Adrenal gland (tissue), 5 donors: ENCODE measurements at regions not wholly inside any gene's neighbourhood (a gene's known extent, or its start where the extent isn't known, plus 50 kb on each side); places are given as distances from the start of the nearest gene placed in this dataset.
"Not testable (repeated sequence)": the region's sequence is repeated elsewhere in the genome, so short reads cannot be mapped to it uniquely, and the experiment has no call there.

Experiments
- CTCF ChIP-seq, 6 experiments: fragments of 450-650 bp in 4 of 6; fragments of 200-600 bp in 2 of 6; sonication (generic) in 1 of 6; IDR thresholded peaks; 1 replicate in 5 of 6; 2 replicates in 1 of 6; pipeline versions ENCODE4 v1.5.1 to v1.8.0; 2016 to 2021; ENCODE audit warnings: antibody characterized with exemption in 6 of 6, mild to moderate bottlenecking in 2 of 6, moderate library complexity in 1 of 6
- POLR2A ChIP-seq, 2 donors: fragments of 450-650 bp; IDR thresholded peaks; one replicate each; pipeline ENCODE4 v1.6.1; 2017; ENCODE audit warnings: antibody characterized with exemption in 2 of 2, mild to moderate bottlenecking in 2 of 2, moderate library complexity in 1 of 2
- donor health status: DM: no; HTN: no; CAD: no.

DNA sequence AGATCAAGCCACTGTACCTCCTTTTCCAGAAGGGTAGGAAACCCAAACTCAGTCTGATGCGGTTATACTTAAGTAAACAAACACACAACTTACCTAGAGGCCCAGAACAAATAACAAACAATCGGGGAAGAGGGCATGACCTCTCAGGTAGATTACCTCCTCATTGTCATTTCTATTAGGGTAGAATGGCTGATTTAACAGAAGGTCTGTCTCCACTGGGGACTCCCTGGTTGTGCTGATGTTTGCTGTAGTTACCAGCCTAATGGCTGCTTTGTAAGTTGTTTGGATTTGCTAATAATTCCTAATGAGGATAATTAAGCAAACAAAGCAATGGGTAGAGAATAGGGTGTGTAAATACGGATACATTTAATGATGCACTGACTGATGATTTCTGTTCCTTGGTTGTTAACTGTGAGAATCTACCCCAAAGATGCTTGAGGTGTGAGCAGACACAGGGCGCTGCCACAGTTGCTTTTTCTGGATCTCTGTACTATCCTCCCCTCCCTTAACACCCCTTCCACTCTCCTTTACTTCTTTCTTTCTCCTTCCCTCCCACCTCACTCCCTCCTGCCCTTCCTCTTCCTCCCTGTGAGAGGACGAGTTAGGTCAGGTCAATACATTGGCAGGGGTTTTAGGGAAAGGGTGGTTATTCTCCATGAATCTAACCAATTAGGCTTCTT is 332.0 kb upstream of the FZD8 start:
- not testable (repeated sequence) for TF ChIP-seq CTCF, POLR2A (IDR thresholded peaks at IDR 0.05)
